ENCODE measurements at regions not wholly inside any gene's neighbourhood (a gene's known extent, or its start where the extent isn't known, plus 50 kb on each side); places are given as distances from the start of the nearest gene placed in this dataset.

- TF ChIP-seq POLR2AphosphoS5 (IDR thresholded peaks at IDR 0.05; ENCODE audit: low read depth) = no peak
- no peak for TF ChIP-seq EZH2 (IDR thresholded peaks at IDR 0.05; ENCODE audit: low read depth, unreplicated experiment)
These were observed 1535.9 kb upstream of the FLRT2 start for GRCh38 chr14:83994020-83994419.

Data from GM23338 (cell line).